GM10266 (cell line): ENCODE measurements at regions not wholly inside any gene's neighbourhood (a gene's known extent, or its start where the extent isn't known, plus 50 kb on each side); places are given as distances from the start of the nearest gene placed in this dataset.

Source experiments
- DNase-seq: peaks from one replicate; pipeline ENCODE4 v3.0.0; 2012; ENCODE audit errors: extremely low spot score
- CTCF ChIP-seq: IDR thresholded peaks from 2 replicates; pipeline ENCODE4 v1.5.1; 2012; ENCODE audit warnings: mild to moderate bottlenecking, low read depth; ENCODE audit not compliant: control insufficient read depth, insufficient read depth; ENCODE audit errors: missing control alignments

GRCh38 chr6:145405006-145405551 lies 330.2 kb downstream of the EPM2A start:
- TF ChIP-seq CTCF, result no peak
- DNase-seq, result no peak

GRCh38 chr6:145406783-145407182 lies 328.5 kb downstream of the EPM2A start:
- DNase-seq, result no peak
- no peak for TF ChIP-seq CTCF

- no peak for DNase-seq
- TF ChIP-seq CTCF, result no peak
Observed at GRCh38 chr6:145415616-145416015, 319.7 kb downstream of the EPM2A start.

- no peak for TF ChIP-seq CTCF
- no peak for DNase-seq
Observed at GRCh38 chr6:145420599-145420998, 314.7 kb downstream of the EPM2A start.

GRCh38 chr6:145423936-145424335 lies 311.4 kb downstream of the EPM2A start:
- DNase-seq, result no peak
- no peak for TF ChIP-seq CTCF

- no peak for TF ChIP-seq CTCF
Observed at GRCh38 chr6:145427232-145427631, 308.1 kb downstream of the EPM2A start.

GRCh38 chr6:145428706-145429105 lies 306.6 kb downstream of the EPM2A start:
- DNase-seq, result no peak
- no peak for TF ChIP-seq CTCF

More at GRCh38 chr6:145427232-145427631, 308.1 kb downstream of the EPM2A start:
- DNase-seq, result no peak
